ENCODE measurements at regions not wholly inside any gene's neighbourhood (a gene's known extent, or its start where the extent isn't known, plus 50 kb on each side); places are given as distances from the start of the nearest gene placed in this dataset.
"Not testable (repeated sequence)": the region's sequence is repeated elsewhere in the genome, so short reads cannot be mapped to it uniquely, and the experiment has no call there.

DNA sequence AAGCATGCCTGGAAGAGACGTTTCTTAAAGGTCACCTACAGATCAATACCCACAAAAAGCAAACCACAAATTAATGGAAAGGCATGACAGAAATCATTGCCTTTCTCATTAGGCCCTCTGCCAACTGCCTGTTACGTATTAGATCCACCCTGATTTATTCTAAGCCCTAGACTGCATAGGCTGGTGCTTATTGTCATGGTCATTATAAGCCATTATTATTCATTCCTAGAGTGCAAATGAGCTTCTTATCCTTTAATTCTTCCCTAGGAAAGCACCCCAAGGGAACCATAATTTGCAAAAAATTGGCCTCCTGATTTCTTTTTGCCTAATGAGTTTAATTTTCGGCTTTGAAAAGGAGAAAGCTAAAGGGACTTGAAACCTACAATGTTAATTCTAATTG, 184.2 kb upstream of the GPRIN3 start:
- no peak for DNase-seq

DNA sequence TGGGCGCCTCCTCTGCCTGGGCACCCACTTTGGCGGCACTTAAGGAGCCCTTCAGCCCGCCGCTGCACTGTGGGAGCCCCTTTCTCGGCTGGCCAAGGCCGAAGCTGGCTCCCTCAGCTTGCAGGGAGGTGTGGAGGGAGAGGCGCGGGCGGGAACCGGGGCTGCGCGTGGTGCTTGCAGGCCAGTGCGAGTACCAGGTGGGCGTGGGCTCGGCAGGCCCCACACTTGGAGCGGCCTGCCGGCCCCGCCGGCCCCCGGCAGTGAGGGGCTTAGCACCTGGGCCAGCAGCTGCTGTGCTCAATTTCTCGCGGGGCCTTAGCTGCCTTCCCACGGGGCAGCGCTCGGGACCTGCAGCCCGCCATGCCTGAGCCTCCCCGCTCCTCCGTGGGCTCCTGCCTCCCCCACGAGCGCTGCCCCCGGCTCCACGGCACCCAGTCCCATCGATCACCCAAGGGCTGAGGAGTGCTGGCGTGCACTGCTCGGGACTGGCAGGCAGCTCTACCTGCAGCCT, 182.4 kb upstream of the GPRIN3 start:
- not testable (repeated sequence) for DNase-seq

DNA sequence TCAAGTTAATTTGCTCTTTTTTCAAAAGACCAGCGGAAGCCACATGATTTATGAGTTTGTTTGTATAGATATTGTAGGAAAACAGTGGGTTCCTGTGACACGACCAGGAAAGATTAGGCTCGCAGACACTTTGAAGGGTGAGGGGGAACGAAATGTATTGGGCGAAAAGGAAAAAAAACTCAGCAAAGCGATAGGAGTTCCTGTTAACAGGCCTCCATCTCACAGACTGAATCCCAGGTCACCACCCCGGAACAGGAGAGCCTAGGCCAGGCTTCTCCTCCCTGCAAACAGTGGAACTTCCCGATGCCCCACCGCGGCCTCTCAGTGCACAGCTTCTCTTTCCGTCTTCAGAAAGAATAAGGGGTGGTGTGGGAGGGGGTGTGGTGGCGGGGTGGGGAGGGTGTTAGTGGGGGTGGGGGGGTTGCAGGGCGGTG, 181.8 kb upstream of the GPRIN3 start:
- no peak for DNase-seq

DNA sequence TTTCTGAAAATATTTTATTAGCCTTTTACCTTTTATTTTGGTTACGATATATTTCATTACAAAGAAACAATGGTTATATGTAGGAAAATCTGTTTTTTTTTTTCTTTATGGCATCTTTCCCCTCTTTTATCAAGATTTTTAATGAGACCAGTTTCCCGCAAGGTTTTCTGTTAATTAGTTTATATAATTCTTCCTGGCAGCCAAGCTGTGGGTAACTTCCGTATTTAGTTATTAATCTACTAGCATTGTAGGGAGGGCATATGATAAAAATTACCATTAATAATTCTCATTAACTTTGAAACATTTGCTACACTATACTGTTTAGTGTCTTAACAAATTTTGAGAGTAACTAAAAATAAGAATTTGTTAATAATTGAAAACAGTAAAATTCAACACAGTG, 181.1 kb upstream of the GPRIN3 start:
- DNase-seq = no peak

DNA sequence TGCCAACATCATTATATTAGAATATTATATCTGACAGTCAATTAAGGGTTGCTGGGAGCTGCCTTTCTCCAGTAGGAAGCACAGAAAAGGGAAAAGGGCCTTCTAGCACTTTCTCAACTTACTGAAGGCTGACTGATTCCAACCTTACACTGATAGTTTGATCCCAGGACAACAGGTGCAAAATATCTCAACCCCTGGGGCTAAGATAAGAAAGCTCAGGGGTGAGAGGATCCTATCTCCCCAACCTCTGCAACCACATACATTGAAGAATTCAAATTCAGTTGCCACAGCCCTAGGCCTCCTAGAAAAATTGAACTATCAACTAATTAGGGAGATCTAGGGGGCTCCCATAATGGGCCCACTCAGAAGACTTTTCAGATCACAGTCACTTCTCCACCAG, 179.1 kb upstream of the GPRIN3 start:
- no peak for DNase-seq

DNA sequence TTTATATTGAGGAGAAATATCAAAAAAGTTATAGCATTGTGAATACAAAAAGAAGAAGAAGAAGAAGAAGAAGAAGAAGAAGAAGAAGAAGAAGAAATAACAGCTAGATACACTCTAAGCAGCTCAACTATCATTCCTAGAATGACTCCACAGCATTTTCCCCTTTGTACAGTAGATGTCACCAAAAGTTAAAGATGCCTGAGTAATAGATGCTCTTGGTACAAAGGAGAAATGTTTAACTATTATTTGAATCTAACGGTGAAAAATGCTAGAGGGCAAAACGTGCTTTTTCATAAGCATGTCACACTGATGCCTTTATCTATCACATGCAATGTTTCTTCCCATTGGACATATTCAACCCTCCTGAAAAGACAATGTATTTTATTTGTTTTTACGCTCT, 178.4 kb upstream of the GPRIN3 start:
- DNase-seq = no peak

DNA sequence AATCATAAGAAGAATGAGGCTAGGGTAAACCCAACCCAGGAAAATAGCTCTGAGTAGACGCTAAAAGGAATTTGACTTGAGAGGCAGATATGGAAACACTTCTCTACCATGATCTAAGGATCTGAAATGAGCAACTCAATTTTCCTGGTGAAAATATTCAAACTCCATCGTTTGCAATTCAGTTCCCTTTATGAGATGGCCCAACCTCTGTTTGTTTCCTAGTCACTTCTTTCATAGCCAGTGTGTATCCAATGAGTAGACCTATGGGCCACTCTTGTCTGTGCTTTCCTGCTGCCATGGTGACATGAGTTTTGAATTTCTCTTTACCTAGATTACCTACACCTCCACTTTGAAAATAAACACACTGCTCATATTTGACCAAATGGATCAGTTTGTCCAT, 176.2 kb upstream of the GPRIN3 start:
- DNase-seq = no peak

DNA sequence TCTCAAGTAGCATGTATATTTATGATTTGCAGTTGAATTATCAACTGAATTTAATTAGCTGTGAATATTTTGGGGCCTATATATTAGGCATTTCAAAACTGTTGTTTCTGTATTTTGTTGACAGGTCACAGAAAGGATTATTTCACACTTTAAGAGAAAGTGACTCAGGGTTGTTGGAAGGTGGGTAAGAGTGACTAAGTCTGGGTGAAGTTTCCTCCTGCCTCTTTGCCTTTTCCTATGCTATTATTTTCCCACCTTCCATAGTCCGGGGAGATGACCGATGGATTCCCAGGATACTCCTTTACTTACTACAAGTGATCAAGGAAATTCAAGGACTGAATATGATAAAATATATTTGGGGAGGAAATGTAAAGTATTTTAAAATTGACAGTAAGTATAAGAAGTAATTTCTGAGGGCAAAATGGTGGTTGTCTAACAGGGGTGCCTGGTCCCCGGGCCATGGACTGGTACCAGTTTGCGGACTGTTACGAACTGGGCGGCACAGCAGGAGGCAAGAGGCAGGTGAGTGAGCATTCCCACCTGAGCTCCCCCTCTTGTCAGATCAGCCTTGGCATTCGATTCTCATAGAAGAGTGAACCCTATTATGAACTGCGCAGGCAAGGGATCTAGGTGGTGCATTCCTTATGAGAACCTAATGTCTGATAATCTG, 175.5 kb upstream of the GPRIN3 start:
- DNase-seq = no peak

DNA sequence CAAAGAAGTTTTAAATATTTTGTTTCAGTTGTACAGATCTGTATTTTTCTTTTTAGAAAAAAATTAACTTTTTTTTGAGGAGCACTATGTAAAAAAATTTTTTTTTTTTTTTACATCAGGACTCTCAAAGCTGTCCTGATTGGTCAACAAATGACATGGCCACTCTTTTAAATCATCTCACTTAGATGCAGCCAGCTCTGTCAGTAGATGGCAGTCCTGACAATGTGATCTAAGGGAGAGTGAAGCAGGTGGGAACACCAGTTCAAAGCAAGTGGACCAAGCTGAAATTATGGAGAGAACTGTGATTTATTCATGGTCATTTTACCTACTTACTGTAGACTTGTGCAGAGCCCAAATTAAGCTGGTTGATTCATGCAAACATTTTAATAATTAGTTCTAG, 174.7 kb upstream of the GPRIN3 start:
- DNase-seq = no peak

DNA sequence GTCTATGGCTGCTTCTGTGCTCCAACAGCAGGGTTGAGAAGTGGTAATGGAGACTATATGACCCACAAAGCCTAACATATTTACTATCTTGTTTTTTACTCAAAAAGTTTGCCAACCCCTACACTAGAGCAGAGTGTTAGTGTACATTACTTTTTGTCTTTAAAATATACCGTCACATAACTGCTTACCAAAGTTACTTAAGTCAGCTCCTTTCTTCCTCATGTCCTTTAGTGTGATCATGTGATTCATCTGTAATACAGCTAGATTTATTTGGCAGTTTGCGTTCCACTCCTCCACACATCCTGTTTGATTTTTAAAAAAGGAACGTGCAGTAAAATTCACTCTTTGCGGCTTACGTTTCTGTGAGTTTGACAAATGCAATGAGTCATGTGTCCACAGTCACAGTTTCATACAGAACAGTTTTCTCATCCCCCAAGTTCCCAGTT, 162.4 kb upstream of the GPRIN3 start:
- DNase-seq = no peak

DNA sequence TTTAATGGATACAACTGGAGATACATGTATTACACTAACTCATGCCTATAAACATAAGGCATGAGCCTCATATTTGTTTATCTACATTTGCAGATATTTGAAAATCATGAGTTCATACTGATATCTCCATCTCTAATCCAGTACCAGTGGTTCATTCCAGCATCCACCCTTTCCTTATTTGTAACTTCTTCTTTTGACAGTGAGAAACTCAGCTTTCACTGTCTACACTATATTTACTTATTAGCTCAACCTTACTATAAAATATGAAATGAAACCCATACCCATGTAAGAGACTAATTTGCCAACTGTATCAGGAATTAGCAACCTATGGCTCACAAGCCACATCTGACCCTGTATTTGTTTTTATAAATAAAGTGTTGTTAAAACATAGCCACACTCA, 161.9 kb upstream of the GPRIN3 start:
- no peak for DNase-seq

DNA sequence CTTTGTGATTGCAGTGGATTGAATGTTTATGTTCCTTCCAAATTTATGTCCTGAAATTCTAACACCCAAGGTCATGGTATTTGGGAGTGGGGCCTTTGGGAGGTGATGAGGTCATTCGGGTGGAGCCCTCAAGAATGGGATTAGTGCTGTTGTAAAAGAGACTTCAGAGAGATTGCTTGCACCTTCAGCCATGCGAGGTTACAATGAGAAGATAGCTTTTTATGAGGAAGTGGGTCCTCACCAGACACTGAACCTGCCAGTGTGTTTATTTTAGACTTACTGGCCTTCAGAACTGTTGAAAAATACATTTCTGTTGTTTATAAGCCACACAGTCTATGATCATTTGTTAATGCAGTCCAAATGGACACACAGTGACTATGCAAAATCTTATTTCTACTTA, 161.0 kb upstream of the GPRIN3 start:
- DNase-seq = no peak

DNA sequence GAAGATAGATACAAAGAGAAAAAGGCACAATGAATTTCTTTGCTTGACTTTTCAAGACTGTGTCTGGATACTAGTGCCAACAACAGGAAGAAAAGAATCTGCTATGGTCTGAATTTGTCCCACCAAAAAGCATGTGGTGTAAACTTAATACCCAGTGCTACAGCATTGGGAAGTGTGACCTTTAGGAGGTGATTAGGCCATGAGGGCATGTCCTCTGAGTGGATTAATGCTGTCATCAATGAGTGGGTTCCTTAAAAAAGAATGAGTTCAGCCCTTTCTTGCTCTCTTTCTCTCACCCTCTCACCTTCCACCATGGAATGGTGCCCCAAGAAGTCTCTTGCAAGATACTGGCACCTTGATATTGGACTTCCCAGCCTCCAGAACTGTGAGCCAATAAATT, 155.7 kb upstream of the GPRIN3 start:
- no peak for DNase-seq

DNA sequence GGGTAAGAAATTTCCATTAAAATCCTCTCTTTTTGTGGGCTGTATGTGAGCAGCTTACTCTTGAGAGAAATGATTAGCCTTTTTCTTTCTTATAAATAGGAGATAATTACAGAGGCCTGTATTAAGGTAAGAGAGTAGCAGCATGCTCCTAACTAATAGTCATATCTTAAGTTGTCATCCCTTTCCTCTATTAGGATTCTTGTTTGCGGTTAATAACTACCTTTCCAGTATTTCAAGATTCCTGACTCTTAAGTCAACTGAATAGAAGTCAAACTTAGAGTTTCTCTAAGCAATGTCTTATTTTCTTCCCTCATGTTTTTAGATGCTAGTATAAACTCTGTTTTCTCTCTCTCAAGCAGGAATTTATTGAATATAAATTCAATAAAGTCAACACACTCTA, 139.9 kb upstream of the GPRIN3 start:
- no peak for DNase-seq

DNA sequence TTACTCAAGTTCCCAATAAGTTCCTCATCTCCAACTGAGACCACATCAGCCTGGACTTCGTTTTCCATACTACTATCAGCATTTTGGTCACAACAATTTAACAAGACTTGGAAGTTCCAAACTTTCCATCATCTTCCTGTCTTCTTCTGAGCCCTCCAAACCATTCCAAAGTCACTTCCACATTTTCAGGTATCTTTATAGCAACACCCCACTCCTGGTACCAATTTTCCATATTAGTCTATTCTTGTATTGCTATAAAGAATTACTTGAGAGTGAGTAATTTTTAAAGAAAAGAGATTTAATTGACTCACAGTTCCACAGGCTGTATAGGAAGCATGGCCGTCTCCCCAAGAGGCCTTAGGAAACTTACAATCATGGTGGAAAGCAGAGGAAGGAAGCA, 138.6 kb upstream of the GPRIN3 start:
- no peak for DNase-seq

DNA sequence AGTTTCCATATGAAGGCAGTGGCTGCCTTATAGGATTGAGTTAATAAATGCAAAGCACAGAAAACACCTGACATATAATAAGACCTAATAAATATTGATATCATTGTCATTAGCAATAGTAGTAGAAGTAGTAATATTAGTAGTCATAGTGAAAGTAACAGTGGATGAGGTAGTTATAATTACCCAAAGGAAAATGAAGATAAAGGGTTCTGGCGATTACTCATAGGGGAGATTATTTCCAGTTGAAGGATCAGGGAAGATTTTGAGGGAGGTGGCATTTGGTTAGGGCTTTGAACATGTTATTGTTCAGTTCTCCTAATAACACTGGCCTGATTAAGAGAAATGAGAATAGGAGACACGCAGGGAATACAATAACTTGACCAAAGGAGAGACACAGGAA, 131.9 kb upstream of the GPRIN3 start:
- DNase-seq = no peak

DNA sequence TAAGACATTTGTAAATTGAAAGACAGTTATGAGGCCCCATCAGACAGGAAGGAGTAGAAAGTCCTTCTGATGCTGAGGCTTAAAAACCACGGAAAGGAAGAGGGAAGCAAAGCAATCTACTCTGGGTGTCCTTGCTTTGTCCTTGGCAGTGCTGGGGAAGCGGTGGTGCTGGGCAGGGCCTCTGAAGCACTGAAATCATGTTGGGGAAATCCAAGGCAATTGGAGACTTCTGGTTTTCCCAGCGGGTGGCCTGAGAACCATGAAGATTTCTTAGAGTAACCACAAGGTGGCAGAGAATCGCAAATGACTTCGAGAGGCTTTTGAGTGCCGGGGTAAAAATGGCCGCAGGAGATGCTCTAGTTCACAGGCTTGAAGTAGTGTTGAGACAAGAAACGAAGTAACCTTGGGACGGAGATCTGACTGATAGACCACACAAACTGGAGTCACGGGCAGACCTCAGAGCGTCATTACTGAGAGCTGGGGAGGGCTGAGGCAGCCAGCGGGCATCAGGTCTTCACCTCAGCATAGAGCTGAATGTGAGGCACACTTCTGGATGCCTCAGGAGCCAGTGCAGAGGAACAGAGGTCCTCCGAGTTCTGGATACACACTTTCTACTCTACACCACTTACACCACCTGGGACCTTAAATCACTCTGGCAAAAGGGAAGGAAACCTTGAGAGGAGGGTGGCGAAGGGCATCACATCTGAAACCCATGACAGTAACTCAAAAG, 130.7 kb upstream of the GPRIN3 start:
- DNase-seq = peak; percentile 32

DNA sequence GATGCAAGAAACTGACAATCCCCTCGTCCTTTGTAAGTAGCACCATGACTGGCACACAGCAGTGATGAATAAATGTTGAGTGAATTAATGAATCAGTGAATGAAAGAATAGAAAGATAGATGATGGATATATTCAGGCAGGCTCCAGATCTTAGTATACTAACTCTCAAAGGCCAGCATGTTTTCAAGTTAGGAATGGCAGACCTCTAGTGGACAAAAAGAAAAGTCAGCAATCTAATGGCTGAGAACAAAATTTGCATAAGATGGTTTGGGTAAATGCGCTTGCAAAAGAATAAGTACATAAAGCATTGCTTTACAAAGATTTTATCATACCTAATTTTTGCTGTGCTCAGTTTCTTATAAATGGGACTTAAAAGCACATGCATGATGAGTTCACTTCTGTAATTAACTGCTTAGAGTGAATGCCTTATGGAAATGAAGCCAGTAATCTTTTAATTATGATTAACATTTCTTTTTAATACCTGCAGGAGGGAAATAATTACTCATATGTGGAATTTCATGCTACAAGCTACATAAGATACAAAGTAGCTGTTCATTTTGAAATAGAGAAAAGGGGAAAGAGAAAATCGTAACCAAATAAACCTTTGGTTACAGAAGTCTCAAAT, 126.9 kb upstream of the GPRIN3 start:
- no peak for DNase-seq

DNA sequence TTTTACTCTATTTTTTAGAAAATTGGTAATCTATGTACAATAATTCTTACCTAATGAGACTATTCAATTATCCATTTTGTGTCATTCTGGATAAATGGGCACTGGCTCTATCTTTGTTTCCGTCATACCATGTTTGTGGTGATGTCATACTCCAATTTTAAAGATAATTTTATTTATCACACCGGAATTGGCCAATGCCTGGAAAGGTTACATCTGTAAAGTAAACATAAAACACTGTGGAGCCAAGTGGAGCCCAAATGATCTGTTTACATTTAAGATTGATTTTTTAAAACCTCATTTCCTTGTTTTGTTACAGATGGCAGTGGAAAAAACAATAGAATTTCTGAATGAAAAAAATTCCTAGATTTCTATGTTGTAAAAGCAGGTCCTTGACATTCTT, 120.2 kb upstream of the GPRIN3 start:
- no peak for DNase-seq

DNA sequence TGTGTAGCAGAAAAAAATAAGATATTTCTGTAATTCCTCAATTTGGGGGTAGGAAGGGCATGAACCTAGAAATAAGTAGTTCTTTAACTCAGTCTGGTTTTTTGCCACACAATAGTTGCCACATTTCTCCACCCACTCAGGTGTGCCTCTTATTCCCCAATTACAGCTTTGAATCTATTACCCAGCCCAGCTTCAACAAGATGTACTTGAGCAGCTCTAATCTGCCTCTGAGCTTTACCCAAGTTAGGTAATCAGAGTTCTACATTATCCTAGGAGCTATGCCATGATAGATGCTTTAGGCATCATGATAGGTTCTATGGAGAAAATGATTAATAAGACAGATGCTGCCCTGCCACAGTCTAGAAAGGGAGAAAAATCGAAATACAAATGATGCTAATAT, 117.4 kb upstream of the GPRIN3 start:
- DNase-seq = no peak

DNA sequence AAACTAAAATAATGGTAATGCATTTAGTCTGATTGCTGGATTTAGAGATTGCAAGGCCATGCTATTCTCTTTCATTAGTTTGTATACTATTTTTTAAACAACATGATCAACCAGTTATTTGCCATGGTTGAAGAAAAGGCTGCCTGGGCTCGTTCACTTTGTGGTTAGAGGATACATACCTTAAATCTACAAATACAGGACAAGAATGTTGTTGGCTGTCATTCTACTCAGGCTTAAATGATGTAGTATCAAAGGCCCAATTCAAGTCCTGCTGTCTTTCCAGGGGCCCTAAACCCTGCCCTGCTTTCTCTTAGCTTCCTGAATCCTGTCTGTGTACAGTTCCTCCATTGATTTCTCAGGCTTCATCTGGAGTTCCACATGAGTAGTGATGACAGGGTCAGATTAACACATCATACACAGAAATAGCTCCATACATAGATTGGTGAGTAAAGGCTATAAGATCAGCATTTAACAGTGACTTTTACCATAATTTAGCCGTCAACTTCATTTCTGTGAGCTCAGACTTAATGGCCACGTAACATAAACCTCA, 114.9 kb upstream of the GPRIN3 start:
- no peak for DNase-seq

DNA sequence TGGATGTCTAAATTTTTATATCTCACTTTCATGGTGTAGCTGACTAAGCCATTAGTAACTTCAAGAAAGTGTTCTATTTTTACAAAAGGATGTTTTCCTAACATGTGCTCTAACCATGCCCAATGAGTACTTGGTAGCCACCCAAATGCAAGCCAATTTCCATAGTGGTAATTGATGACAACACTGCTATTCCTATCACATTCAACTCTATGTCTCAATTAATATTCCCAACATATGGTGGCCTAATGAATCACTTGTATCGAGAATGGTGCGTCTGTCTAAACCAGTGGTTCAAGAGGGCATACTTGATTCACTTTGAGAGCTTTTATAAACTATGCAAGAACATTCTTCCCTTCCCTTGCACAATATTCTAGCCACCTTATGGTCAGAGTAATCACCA, 112.9 kb upstream of the GPRIN3 start:
- DNase-seq = no peak

DNA sequence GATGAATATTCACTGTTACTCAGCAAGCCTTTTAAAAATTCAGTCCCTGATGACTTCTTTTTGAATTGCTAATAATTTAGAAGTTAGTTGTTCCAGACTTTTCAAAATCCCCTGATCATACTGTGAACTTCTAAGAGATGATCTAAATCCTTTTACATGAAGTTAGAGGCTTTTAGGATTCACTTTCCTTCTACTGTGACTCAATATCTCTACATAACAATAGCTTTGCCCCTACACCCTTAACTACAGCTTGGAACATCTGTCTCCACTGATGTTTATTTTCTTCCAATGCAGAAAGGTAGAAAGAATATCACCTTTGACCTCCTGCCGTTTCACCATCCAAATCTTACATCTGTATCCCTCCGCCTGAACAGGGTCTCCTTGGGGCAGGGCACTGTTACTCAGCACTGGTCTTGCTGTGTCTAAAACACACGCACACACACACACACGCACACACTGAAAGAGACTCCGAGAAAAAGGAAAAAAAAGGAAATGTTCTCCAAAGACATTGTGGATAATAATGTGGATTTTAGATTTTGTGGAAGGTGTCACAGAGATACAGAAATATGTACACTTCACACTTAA, 111.6 kb upstream of the GPRIN3 start:
- DNase-seq = no peak

DNA sequence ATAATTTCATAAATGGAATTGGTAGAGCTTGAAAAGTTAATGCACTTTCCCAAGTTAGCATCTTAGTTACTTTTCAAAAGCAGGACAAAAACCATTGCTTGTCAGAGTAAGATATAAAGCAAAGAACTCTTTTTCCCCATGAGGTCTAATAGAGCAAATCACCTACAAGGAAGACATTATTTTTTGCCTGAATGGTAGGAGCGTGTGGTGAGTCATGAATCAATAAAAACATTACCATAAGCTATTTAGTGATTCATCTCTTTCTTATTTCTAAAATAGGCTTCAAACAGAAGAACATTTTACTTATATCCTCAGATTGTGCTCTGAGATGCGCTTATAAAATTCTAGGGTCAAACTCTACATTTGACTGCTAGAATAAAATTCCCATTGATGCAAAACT, 109.4 kb upstream of the GPRIN3 start:
- DNase-seq = no peak
